ENCODE measurements at regions not wholly inside any gene's neighbourhood (a gene's known extent, or its start where the extent isn't known, plus 50 kb on each side); places are given as distances from the start of the nearest gene placed in this dataset.

DNA sequence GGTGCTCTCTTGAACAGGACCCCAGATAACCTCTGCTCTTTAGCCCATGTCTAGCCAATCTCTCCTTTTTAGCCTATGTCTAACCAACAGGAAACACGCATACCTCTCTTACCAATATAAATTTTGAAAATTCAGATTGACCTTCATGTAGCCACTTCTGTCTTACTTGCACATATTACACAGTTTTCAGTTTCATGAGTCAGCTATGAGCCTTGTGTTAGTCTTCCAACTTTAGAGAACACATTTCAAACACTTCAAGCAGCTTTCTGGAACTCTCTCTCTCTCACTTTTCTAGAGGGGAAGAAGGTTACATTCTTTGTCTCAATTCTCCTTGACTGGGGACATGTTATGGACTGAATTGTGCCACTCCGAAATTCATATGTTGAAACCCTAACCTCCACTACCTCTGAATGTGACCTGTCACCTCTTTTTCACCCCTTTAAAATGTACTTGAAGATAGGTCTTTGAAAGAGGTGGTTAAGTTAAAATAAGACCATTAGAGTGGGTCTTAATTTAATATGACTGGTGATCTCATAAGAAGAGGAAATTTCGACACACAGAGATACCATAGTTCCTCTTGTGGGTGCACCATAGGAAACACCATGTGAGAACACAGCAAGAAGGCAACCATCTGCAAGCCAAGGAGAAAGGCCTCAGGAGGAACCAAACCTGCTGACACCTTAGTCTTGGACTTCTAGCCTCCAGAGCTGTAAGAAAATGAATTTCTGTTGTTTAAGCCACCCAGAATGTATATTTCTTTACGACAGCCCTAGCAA lies 480.3 kb upstream of the ALCAM start:
- Mint-ChIP-seq H3K36me3 (no peaks in the 10 kb centered on the region), H3K4me1 (no peaks in the 10 kb centered on the region), H3K9me3 (peaks cover 0 to 9% (median 0%) of the 10 kb centered on the region in 9 donors), H3K4me3 (no peak overlapping the region), H3K27me3 (no peaks in the 10 kb centered on the region), H3K27ac (peak overlapping the region in 1 of 10 donors; percentile 26)
- POLR2A ChIA-PET: no interaction called here
- ATAC-seq (no peak), DNase-seq (no peak)

DNA sequence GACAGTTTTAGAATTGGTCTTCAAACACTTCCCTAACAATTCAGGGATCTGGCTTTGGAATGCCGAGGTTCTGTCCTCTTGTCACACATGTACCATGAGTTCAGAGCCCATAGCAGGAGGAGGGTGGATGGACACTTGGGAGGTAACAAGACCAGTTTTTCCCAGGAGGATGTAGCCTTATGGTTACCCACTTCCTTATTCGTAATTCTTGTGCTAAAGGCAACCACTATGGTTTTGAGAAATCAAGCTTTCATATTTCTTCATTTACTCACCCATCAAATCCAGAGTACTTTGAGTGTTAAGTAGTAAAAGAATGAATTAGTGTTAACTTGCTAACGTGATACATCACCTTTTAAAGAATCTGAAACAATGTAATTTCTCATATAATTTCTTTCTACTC lies 479.6 kb upstream of the ALCAM start:
- DNase-seq: no peak
- Mint-ChIP-seq H3K9me3 (peaks cover 0 to 9% (median 0%) of the 10 kb centered on the region in 9 donors), H3K27ac (no peak overlapping the region), H3K36me3 (no peaks in the 10 kb centered on the region), H3K27me3 (no peaks in the 10 kb centered on the region), H3K4me3 (no peak overlapping the region), H3K4me1 (no peaks in the 10 kb centered on the region)
- POLR2A ChIA-PET: no interaction called here
- no peak for ATAC-seq

DNA sequence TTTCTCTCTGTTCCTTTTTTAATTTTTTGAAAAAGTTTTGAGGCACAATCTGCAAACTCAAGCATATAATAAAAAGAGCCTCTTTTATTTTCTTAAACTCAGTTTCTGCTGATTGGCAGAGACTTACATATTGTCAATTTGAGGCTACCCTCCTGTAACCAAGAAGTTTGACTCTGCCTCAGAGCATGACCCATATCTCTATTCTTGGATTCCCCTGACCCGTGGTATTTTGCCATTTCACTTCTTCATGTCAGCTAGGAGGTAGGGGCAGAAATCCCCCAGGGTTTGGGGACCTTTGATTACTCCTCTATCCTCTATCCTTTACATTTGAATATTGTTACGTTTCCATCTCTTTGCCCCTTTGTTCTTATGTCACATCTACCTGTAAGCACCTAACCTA lies 479.1 kb upstream of the ALCAM start:
- Mint-ChIP-seq H3K4me3 (no peak overlapping the region), H3K27ac (no peak overlapping the region), H3K36me3 (no peaks in the 10 kb centered on the region), H3K27me3 (no peaks in the 10 kb centered on the region), H3K4me1 (no peaks in the 10 kb centered on the region), H3K9me3 (peaks cover 0 to 10% (median 0%) of the 10 kb centered on the region in 9 donors)
- POLR2A ChIA-PET: no interaction called here
- DNase-seq (no peak), ATAC-seq (no peak)

DNA sequence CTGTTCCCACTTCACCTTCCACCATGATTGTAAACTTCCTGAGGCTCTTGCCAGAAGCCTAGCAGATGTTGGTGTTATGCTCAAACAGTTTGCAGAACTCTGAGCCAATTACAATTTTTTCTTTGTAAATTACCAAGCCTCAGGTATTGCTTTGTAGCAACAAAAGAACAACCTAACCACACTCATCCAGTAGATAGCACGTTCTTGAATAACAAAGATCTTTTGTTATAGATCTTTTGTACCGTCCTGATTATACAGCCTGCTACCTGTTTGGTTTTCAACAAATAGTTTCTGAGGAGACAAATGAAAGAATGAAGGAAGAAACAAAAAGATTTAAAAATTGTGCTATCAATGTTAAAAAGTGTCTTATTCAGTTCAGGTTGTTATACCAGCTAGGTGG lies 474.7 kb upstream of the ALCAM start:
- H3K27ac Mint-ChIP-seq: no peak overlapping the region

DNA sequence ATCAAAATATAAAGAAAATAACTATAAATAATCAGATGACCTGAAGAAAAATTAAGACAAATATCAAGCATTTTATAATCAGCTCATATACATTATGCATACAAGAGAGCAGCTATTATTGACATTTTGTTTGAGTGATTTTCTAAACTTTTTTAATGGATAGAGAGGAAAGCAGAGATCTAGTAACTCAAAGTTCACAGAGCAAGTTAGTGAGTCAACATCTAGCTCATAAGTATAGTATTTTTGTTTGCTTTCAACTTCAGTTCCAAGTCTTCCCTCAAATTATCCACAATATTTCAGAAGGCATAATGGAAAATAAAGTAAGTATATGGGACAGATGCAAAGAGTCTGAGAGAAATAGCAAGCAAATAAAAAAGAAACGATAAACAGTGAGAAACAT lies 470.1 kb upstream of the ALCAM start:
- H3K36me3 Mint-ChIP-seq: no peaks in the 10 kb centered on the region
- POLR2A ChIA-PET: no interaction called here
- peaks cover 0 to 15% (median 3%) of the 10 kb centered on the region in 9 donors for H3K9me3 Mint-ChIP-seq
- H3K4me1 Mint-ChIP-seq: no peaks in the 10 kb centered on the region
- ATAC-seq (no peak), DNase-seq (no peak)
- no peak overlapping the region for H3K27ac Mint-ChIP-seq
- H3K27me3 Mint-ChIP-seq: peaks cover 0 to 1% (median 0%) of the 10 kb centered on the region in 5 donors
- no peak overlapping the region for H3K4me3 Mint-ChIP-seq

More for the DNA sequence above, 474.7 kb upstream of the ALCAM start:
- DNase-seq (no peak), ATAC-seq (no peak)
- Mint-ChIP-seq H3K4me3 (no peak overlapping the region), H3K4me1 (no peaks in the 10 kb centered on the region), H3K9me3 (peaks cover 0 to 5% (median 0%) of the 10 kb centered on the region in 9 donors), H3K27me3 (no peaks in the 10 kb centered on the region), H3K36me3 (no peaks in the 10 kb centered on the region)
- POLR2A ChIA-PET: no interaction called here

DNA sequence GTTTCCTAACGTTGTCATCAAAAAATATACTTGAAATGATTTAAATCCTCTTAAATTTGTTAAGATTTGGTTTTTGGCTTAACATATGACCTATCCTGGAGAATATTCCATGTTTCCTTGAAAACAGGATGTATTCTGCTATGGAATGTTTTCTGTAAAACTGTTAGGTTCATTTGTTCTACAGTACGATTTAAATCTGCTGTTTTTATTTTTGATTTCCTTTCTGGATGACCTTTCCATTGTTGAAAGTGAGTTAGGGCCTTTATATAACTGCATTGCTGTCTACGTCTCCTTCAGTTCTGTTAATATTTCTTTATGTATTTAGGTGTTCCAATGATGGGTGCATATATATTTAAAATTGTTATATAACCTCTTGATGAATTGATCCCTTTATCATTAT lies 465.3 kb upstream of the ALCAM start:
- Mint-ChIP-seq H3K27ac (no peak overlapping the region), H3K4me1 (no peaks in the 10 kb centered on the region), H3K4me3 (no peak overlapping the region), H3K27me3 (peaks cover 0 to 1% (median 0%) of the 10 kb centered on the region in 5 donors), H3K36me3 (peaks cover 0 to 7% (median 0%) of the 10 kb centered on the region in 3 donors), H3K9me3 (peaks cover 6 to 44% (median 13%) of the 10 kb centered on the region in 9 donors)
- POLR2A ChIA-PET: no interaction called here
- no peak for DNase-seq
- no peak for ATAC-seq

DNA sequence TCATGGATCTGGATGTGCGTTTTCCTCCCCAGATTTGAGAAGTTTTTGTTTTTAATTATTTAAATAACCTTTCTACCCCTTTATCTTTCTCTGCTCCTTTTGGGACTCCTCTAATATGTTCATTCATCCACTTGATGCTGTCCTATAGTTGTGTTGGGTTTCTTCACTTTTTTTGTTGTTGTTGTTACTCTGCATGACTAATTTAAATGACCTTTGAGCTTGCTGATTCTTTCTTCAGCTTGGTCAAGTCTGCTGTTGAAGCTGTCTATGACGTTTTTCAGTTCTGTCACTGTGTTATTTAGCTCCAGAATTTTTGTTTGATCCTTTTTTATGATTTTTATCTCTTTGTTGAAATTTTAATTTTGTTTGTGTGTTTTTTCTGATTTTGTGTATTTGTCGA lies 463.6 kb upstream of the ALCAM start:
- H3K4me1 Mint-ChIP-seq: no peaks in the 10 kb centered on the region
- DNase-seq: no peak
- ATAC-seq: no peak

DNA sequence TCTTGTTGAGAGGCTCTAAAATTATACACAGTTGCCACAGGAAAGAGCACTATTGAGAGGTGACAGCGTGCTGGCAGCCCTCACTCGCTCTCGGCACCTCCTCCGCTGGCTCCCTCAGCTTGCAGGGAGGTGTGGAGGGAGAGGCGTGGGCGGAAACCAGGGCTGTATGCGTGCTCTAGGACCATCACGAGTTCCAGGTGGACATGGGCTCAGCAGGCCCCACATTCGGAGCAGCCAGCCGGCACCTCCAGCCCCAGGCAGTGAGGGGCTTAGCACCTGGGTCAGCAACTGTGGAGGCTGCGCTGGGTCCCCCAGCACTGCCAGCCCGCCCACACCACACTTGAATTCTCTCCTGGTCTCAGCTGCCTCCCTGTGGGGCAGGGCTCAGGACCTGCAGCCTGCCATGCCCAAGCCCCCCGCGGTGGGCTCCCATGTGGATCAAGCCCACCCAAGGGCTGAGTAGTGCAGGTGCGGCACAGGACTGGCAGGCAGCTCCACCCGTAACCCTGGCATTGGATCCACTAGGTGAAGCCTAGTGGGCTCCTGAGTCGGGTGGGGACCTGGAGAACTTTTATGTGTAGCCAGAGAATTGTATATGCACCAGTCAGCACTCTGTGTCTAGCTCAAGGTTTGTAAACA lies 460.6 kb upstream of the ALCAM start:
- ATAC-seq (no peak), DNase-seq (peak in 1 of 10 donors; percentile 63)
- Mint-ChIP-seq H3K27me3 (no peaks in the 10 kb centered on the region), H3K4me3 (no peak overlapping the region), H3K4me1 (no peaks in the 10 kb centered on the region), H3K27ac (no peak overlapping the region), H3K36me3 (peaks cover 0 to 7% (median 0%) of the 10 kb centered on the region in 3 donors), H3K9me3 (peaks cover 6 to 30% (median 13%) of the 10 kb centered on the region in 9 donors)
- POLR2A ChIA-PET: no interaction called here

More for the DNA sequence above, 463.6 kb upstream of the ALCAM start:
- Mint-ChIP-seq H3K9me3 (peaks cover 6 to 44% (median 13%) of the 10 kb centered on the region in 9 donors), H3K4me3 (no peak overlapping the region), H3K36me3 (peaks cover 0 to 7% (median 0%) of the 10 kb centered on the region in 3 donors), H3K27ac (no peak overlapping the region), H3K27me3 (peaks cover 0 to 1% (median 0%) of the 10 kb centered on the region in 5 donors)
- POLR2A ChIA-PET: no interaction called here

DNA sequence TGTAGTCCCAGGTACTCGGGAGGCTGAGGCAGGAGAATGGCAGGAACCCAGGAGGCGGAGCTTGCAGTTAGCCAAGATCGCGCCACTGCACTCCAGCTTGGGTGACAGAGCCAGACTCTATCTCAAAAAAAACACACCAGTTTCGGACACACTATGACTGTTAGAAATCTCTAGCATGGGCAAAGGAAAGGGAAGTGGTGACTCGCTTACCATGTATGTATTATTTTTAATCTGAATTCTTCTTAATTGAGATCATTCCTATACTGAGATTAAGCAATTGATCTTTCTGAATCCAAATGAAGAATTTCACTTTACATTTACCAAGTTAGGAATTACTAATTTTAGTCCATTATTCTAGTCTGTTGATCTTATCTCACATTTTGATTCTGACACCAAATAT lies 459.2 kb upstream of the ALCAM start:
- H3K9me3 Mint-ChIP-seq: peaks cover 6 to 20% (median 11%) of the 10 kb centered on the region in 9 donors

DNA sequence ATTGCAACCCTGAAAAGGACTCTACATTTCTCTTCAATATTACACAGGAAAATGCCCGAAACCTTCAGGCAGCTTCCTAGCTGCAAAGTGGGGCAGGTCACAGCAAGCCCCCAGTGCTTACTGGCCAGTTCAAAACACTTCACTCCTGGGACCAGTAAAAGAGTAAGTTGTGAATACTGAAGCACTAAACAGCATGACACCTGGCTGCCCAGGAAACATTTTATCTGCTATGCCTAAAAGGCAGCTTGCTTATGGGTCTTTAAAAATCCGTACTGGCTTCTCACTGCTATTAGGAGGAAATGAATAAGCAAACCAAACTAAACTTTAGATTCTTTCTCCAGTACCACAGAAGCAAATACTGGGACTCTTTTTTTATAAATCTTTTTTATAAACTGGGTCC lies 457.9 kb upstream of the ALCAM start:
- ATAC-seq (no peak), DNase-seq (no peak)
- H3K4me3 Mint-ChIP-seq: no peak overlapping the region
- H3K27me3 Mint-ChIP-seq: no peaks in the 10 kb centered on the region
- no peak overlapping the region for H3K27ac Mint-ChIP-seq
- no peaks in the 10 kb centered on the region for H3K4me1 Mint-ChIP-seq
- peaks cover 0 to 9% (median 3%) of the 10 kb centered on the region in 9 donors for H3K9me3 Mint-ChIP-seq
- POLR2A ChIA-PET: no interaction called here
- H3K36me3 Mint-ChIP-seq: no peaks in the 10 kb centered on the region

More for the DNA sequence above, 459.2 kb upstream of the ALCAM start:
- Mint-ChIP-seq H3K36me3 (peaks cover 0 to 7% (median 0%) of the 10 kb centered on the region in 3 donors), H3K27me3 (no peaks in the 10 kb centered on the region), H3K27ac (no peak overlapping the region), H3K4me1 (no peaks in the 10 kb centered on the region), H3K4me3 (no peak overlapping the region)
- no peak for ATAC-seq
- POLR2A ChIA-PET: no interaction called here
- DNase-seq: no peak

DNA sequence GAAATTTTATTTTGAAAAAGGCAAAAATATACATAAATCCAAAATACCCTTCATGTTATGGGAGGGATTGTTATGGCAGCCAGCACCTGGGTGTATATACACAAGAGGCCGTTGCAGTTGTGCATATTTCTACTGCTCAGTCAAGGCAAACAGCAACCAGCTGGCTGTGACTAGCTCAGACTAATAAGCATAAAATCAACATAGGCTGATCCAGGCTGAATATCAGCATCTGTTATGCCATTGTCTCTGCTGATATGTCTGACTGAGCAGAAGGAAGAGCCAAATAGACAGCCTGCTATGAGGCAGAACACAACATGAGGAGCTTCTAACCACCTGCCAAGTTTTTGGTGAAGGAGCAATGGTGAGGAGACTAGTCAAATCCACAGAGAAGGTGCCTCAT lies 457.5 kb upstream of the ALCAM start:
- POLR2A ChIA-PET: no interaction called here
- Mint-ChIP-seq H3K27ac (no peak overlapping the region), H3K27me3 (no peaks in the 10 kb centered on the region), H3K4me3 (no peak overlapping the region), H3K9me3 (peaks cover 0 to 9% (median 3%) of the 10 kb centered on the region in 9 donors), H3K4me1 (no peaks in the 10 kb centered on the region), H3K36me3 (no peaks in the 10 kb centered on the region)
- no peak for DNase-seq
- ATAC-seq: no peak

DNA sequence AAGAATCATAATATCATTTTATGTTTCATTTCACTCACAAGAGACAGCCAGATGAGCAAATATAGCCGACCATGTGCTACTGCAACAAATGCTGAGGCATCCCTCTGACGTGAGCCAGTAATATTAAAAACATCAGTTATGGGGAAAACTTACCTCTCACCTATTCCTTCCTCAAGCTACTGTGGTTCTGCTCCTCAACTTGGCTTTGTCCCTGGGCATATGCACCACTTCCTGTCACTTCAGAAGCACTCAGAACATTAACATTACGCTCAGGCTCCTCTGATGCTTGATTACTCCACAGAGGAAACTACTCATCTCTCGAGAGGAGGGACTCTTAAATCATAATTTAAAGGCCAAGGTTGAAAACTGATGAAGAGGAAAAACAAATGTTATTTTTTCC lies 457.0 kb upstream of the ALCAM start:
- no peak overlapping the region for H3K4me3 Mint-ChIP-seq
- peaks cover 0 to 4% (median under 1%) of the 10 kb centered on the region in 9 donors for H3K9me3 Mint-ChIP-seq
- H3K4me1 Mint-ChIP-seq: no peaks in the 10 kb centered on the region
- POLR2A ChIA-PET: no interaction called here
- no peak for DNase-seq
- H3K27ac Mint-ChIP-seq: no peak overlapping the region
- no peaks in the 10 kb centered on the region for H3K36me3 Mint-ChIP-seq
- no peak for ATAC-seq
- no peaks in the 10 kb centered on the region for H3K27me3 Mint-ChIP-seq

DNA sequence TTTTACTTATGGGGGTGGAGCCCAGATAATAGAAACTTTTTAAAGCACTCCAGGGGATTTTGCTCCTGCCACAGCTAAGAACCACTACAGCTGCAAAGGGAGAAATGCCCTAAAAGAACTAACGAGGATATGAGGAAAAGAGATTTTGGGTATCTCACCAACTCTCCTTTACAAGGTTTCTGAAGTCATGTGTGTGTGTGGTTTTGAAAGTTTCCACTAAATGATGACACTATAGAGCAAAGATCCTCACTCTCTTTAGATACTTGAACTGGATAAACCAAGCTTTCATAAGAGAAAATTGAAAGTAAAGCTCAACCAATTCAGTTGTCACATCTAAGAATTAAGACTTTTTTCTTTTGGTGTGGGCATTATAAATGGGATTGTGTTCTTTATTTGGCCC lies 455.3 kb upstream of the ALCAM start:
- H3K9me3 Mint-ChIP-seq: peaks cover 0 to 2% (median 0%) of the 10 kb centered on the region in 9 donors
- POLR2A ChIA-PET: no interaction called here
- DNase-seq (no peak), ATAC-seq (no peak)
- H3K27me3 Mint-ChIP-seq: no peaks in the 10 kb centered on the region
- H3K4me1 Mint-ChIP-seq: no peaks in the 10 kb centered on the region
- no peaks in the 10 kb centered on the region for H3K36me3 Mint-ChIP-seq
- no peak overlapping the region for H3K4me3 Mint-ChIP-seq
- no peak overlapping the region for H3K27ac Mint-ChIP-seq
